GM12878 (cell line): ENCODE measurements at regions not wholly inside any gene's neighbourhood (a gene's known extent, or its start where the extent isn't known, plus 50 kb on each side); places are given as distances from the start of the nearest gene placed in this dataset.

Experiments used
- CTCF ChIP-seq, 3 experiments: IDR thresholded peaks in 2 of 3; conservative IDR thresholded peaks in 1 of 3; 2 replicates each; pipeline ENCODE4 v1.5.1; 2011; ENCODE audit warnings: low read depth in 3 of 3, low read length in 3 of 3, mild to moderate bottlenecking in 3 of 3, control low read depth in 2 of 3, moderate library complexity in 2 of 3, inconsistent platforms in 1 of 3, mixed read lengths in 1 of 3; ENCODE audit not compliant: control insufficient read depth in 2 of 3, insufficient read depth in 1 of 3; ENCODE audit errors: extremely low read depth in 1 of 3
- EGR1 ChIP-seq, 2 experiments: IDR thresholded peaks; 1 replicate in 1 of 2; 2 replicates in 1 of 2; pipeline ENCODE4 v1.6.1; 2011 to 2012; ENCODE audit warnings: low read depth in 2 of 2, low read length in 2 of 2, borderline replicate concordance in 1 of 2, mild to moderate bottlenecking in 1 of 2, moderate library complexity in 1 of 2
- FOXM1 ChIP-seq: IDR thresholded peaks from 2 replicates; pipeline ENCODE4 v1.6.1; 2012; ENCODE audit warnings: low read depth, mild to moderate bottlenecking, inconsistent platforms, low read length, moderate library complexity
- MAX ChIP-seq: IDR thresholded peaks from 2 replicates; pipeline ENCODE4 v1.6.1; 2012; ENCODE audit warnings: low read depth, low read length, improper control_type of control experiment
- NRF1 ChIP-seq: conservative IDR thresholded peaks from 2 replicates; pipeline ENCODE4 v1.6.1; 2011; ENCODE audit warnings: mild to moderate bottlenecking, low read depth, low read length, improper control_type of control experiment
- POLR2A ChIP-seq: IDR thresholded peaks from 2 replicates; pipeline ENCODE4 v1.6.1; 2011; ENCODE audit warnings: low read depth, mild to moderate bottlenecking, low read length
- RAD21 ChIP-seq: IDR thresholded peaks from 2 replicates; pipeline ENCODE4 v1.6.1; 2011; ENCODE audit warnings: mild to moderate bottlenecking, low read depth, low read length, moderate library complexity; ENCODE audit not compliant: insufficient read depth
- SUPT20H ChIP-seq: IDR thresholded peaks from 2 replicates; pipeline ENCODE4 v1.6.1; 2011; ENCODE audit warnings: low read depth, mild to moderate bottlenecking, low read length, moderate library complexity, borderline replicate concordance; ENCODE audit not compliant: control insufficient read depth

- TF ChIP-seq SUPT20H = no peak
- no peak for TF ChIP-seq CTCF (IDR thresholded peaks at IDR 0.05 in 2 of 3, conservative IDR thresholded peaks at IDR 0.05 in 1 of 3; ENCODE audit: control insufficient read depth in 2 of 3, extremely low read depth in 1 of 3, insufficient read depth in 1 of 3, low read depth in 3 of 3, low read length in 3 of 3)
- TF ChIP-seq FOXM1 = no peak
- TF ChIP-seq RAD21 = no peak
- no peak for TF ChIP-seq POLR2A
- TF ChIP-seq EGR1 (IDR thresholded peaks at IDR 0.05; ENCODE audit: borderline replicate concordance in 1 of 2, low read depth in 2 of 2, low read length in 2 of 2) = no peak
- TF ChIP-seq NRF1 = no peak
- no peak for TF ChIP-seq MAX
Measured at GRCh38 chr11:92423115-92424034, 198.8 kb downstream of the FAT3 start.
